Gastroesophageal sphincter (tissue), 3 donors: ENCODE measurements at regions not wholly inside any gene's neighbourhood (a gene's known extent, or its start where the extent isn't known, plus 50 kb on each side); places are given as distances from the start of the nearest gene placed in this dataset.

Source experiments
- CTCF ChIP-seq, 4 experiments: fragments of 200-600 bp in 2 of 4; fragments of 450-650 bp in 2 of 4; sonication (generic) in 1 of 4; IDR thresholded peaks; one replicate each; pipeline ENCODE4 v1.5.1; 2017 to 2019; ENCODE audit warnings: antibody characterized with exemption in 4 of 4, mild to moderate bottlenecking in 2 of 4, moderate library complexity in 2 of 4
- POLR2A ChIP-seq, 2 donors: fragments of 450-650 bp; IDR thresholded peaks; one replicate each; pipeline ENCODE4 v1.6.1; 2017; ENCODE audit warnings: antibody characterized with exemption in 2 of 2, mild to moderate bottlenecking in 2 of 2, moderate library complexity in 1 of 2
- POLR2AphosphoS5 ChIP-seq: sonication (generic); formaldehyde crosslinking; IDR thresholded peaks from one replicate; pipeline ENCODE4 v1.6.1; 2017; ENCODE audit warnings: antibody characterized with exemption

GRCh38 chr1:2867861-2868260 is 66.4 kb upstream of the TTC34 start:
- TF ChIP-seq CTCF (IDR thresholded peaks at IDR 0.05) (no peak), POLR2A (IDR thresholded peaks at IDR 0.05) (no peak), POLR2AphosphoS5 (no peak)
